ENCODE measurements at regions not wholly inside any gene's neighbourhood (a gene's known extent, or its start where the extent isn't known, plus 50 kb on each side); places are given as distances from the start of the nearest gene placed in this dataset.

- H3K36me3 ChIP-seq (ENCODE audit: control insufficient read depth in 1 of 2, insufficient read depth in 2 of 2, low read length in 2 of 2), result no peaks in the 10 kb centered on the region
Measured at GRCh38 chr12:77599782-77600467, 230.8 kb upstream of the NAV3 start.

GRCh38 chr12:77594366-77594765 lies 236.3 kb upstream of the NAV3 start:
- no peak overlapping the region for H4K91ac ChIP-seq (ENCODE audit: low read depth, low read length)
- no peak overlapping the region for H3K4me3 ChIP-seq (ENCODE audit: low read depth, low read length)
- no peak for DNase-seq
- no peak overlapping the region for H3K23ac ChIP-seq (ENCODE audit: low read length)
- no peaks in the 10 kb centered on the region for H3K4me1 ChIP-seq (ENCODE audit: control insufficient read depth in 1 of 2, insufficient read depth in 2 of 2, low read length in 2 of 2)
- H4K8ac ChIP-seq (ENCODE audit: low read depth, low read length), result no peak overlapping the region
- no CpG with 5 or more reads among the region's 3 CpGs for WGBS (ENCODE audit: extremely low coverage, insufficient coverage, insufficient read length)
- H3K27ac ChIP-seq (ENCODE audit: low read depth, low read length), result no peak overlapping the region
- H2AFZ ChIP-seq (ENCODE audit: insufficient read depth, low read length, poor library complexity), result no peak overlapping the region
- no peak overlapping the region for H3K4me2 ChIP-seq (ENCODE audit: low read length)
- no peaks in the 10 kb centered on the region for H3K79me2 ChIP-seq (ENCODE audit: control insufficient read depth, insufficient read depth, low read length, poor library complexity)
- H2AK5ac ChIP-seq (ENCODE audit: low read length), result no peak overlapping the region
- H3K14ac ChIP-seq (ENCODE audit: low read length), result no peak overlapping the region
- H3K18ac ChIP-seq (ENCODE audit: low read length), result no peak overlapping the region
- H3K4ac ChIP-seq (ENCODE audit: low read depth, low read length), result no peak overlapping the region
- no peak overlapping the region for H3K9ac ChIP-seq (ENCODE audit: low read length)
- no peaks in the 10 kb centered on the region for H3K79me1 ChIP-seq (ENCODE audit: low read length)
- no peak overlapping the region for H2BK12ac ChIP-seq (ENCODE audit: low read length)
- no peak overlapping the region for H2BK5ac ChIP-seq (ENCODE audit: low read depth, low read length, poor library complexity)
- no peak overlapping the region for H2BK120ac ChIP-seq (ENCODE audit: insufficient read depth, low read length, poor library complexity)
- H3K27me3 ChIP-seq (ENCODE audit: insufficient read depth, low read length), result no peaks in the 10 kb centered on the region
- no peaks in the 10 kb centered on the region for H3K9me3 ChIP-seq (ENCODE audit: insufficient read depth, low read depth, low read length)
- H3K36me3 ChIP-seq (ENCODE audit: control insufficient read depth in 1 of 2, insufficient read depth in 2 of 2, low read length in 2 of 2), result no peaks in the 10 kb centered on the region
- no peak overlapping the region for H4K12ac ChIP-seq (ENCODE audit: low read depth, low read length)

More at GRCh38 chr12:77599782-77600467, 230.8 kb upstream of the NAV3 start:
- Histone ChIP-seq H3K4me3 (ENCODE audit: low read depth, low read length) (no peak overlapping the region), H3K4ac (ENCODE audit: low read depth, low read length) (no peak overlapping the region), H4K8ac (ENCODE audit: low read depth, low read length) (no peak overlapping the region), H4K91ac (ENCODE audit: low read depth, low read length) (no peak overlapping the region), H3K18ac (ENCODE audit: low read length) (no peak overlapping the region), H3K79me1 (ENCODE audit: low read length) (no peaks in the 10 kb centered on the region), H2AFZ (ENCODE audit: insufficient read depth, low read length, poor library complexity) (no peak overlapping the region), H3K79me2 (ENCODE audit: control insufficient read depth, insufficient read depth, low read length, poor library complexity) (no peaks in the 10 kb centered on the region), H3K23ac (ENCODE audit: low read length) (no peak overlapping the region), H3K4me2 (ENCODE audit: low read length) (no peak overlapping the region), H2BK12ac (ENCODE audit: low read length) (no peak overlapping the region), H2AK5ac (ENCODE audit: low read length) (no peak overlapping the region), H3K4me1 (ENCODE audit: control insufficient read depth in 1 of 2, insufficient read depth in 2 of 2, low read length in 2 of 2) (no peaks in the 10 kb centered on the region), H3K27ac (ENCODE audit: low read depth, low read length) (no peak overlapping the region), H2BK120ac (ENCODE audit: insufficient read depth, low read length, poor library complexity) (no peak overlapping the region), H4K12ac (ENCODE audit: low read depth, low read length) (no peak overlapping the region), H3K14ac (ENCODE audit: low read length) (no peak overlapping the region), H3K27me3 (ENCODE audit: insufficient read depth, low read length) (no peaks in the 10 kb centered on the region), H3K9ac (ENCODE audit: low read length) (no peak overlapping the region), H3K9me3 (ENCODE audit: insufficient read depth, low read depth, low read length) (no peaks in the 10 kb centered on the region), H2BK5ac (ENCODE audit: low read depth, low read length, poor library complexity) (no peak overlapping the region)
- no peak for DNase-seq

DNA sequence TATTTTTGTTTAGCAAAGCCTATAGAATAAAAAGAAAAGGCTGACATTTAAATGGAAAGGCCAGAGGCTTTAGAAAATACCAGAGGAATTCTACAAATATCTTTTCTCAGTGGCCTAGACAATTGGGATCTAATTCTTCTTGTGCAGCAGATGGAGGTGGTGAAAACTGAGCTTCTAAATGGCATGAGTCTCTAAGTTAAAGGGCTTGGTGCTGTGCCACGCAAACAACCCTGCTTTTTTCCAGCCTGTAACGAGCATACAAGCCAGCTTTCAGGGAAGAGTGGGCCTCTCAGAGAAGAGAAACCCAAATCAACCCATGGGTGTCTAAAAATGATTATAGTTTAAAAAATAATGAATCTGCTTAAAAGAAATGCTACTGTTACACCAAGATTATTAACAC lies 237.9 kb upstream of the NAV3 start:
- Histone ChIP-seq H3K4me1 (ENCODE audit: control insufficient read depth in 1 of 2, insufficient read depth in 2 of 2, low read length in 2 of 2) (no peaks in the 10 kb centered on the region), H3K9ac (ENCODE audit: low read length) (no peak overlapping the region), H4K91ac (ENCODE audit: low read depth, low read length) (no peak overlapping the region), H3K36me3 (ENCODE audit: control insufficient read depth in 1 of 2, insufficient read depth in 2 of 2, low read length in 2 of 2) (no peaks in the 10 kb centered on the region), H3K27ac (ENCODE audit: low read depth, low read length) (no peak overlapping the region), H2AFZ (ENCODE audit: insufficient read depth, low read length, poor library complexity) (no peak overlapping the region), H3K18ac (ENCODE audit: low read length) (no peak overlapping the region), H4K12ac (ENCODE audit: low read depth, low read length) (no peak overlapping the region), H3K79me2 (ENCODE audit: control insufficient read depth, insufficient read depth, low read length, poor library complexity) (no peaks in the 10 kb centered on the region), H3K14ac (ENCODE audit: low read length) (no peak overlapping the region), H3K4me3 (ENCODE audit: low read depth, low read length) (no peak overlapping the region), H2BK120ac (ENCODE audit: insufficient read depth, low read length, poor library complexity) (no peak overlapping the region), H3K4me2 (ENCODE audit: low read length) (no peak overlapping the region), H3K23ac (ENCODE audit: low read length) (no peak overlapping the region), H3K79me1 (ENCODE audit: low read length) (no peaks in the 10 kb centered on the region), H2AK5ac (ENCODE audit: low read length) (no peak overlapping the region), H4K8ac (ENCODE audit: low read depth, low read length) (no peak overlapping the region), H3K9me3 (ENCODE audit: insufficient read depth, low read depth, low read length) (no peaks in the 10 kb centered on the region), H2BK12ac (ENCODE audit: low read length) (no peak overlapping the region), H3K27me3 (ENCODE audit: insufficient read depth, low read length) (no peaks in the 10 kb centered on the region), H3K4ac (ENCODE audit: low read depth, low read length) (no peak overlapping the region), H2BK5ac (ENCODE audit: low read depth, low read length, poor library complexity) (no peak overlapping the region)
- no peak for DNase-seq
- WGBS (ENCODE audit: extremely low coverage, insufficient coverage, insufficient read length), result no CpG with 5 or more reads among the region's 2 CpGs

- Histone ChIP-seq H4K8ac (ENCODE audit: low read depth, low read length) (no peak overlapping the region), H3K18ac (ENCODE audit: low read length) (no peak overlapping the region), H3K4me1 (ENCODE audit: control insufficient read depth in 1 of 2, insufficient read depth in 2 of 2, low read length in 2 of 2) (no peaks in the 10 kb centered on the region), H3K4ac (ENCODE audit: low read depth, low read length) (no peak overlapping the region), H3K4me3 (ENCODE audit: low read depth, low read length) (no peak overlapping the region), H2AFZ (ENCODE audit: insufficient read depth, low read length, poor library complexity) (no peak overlapping the region), H3K27ac (ENCODE audit: low read depth, low read length) (no peak overlapping the region), H3K9ac (ENCODE audit: low read length) (no peak overlapping the region), H2BK120ac (ENCODE audit: insufficient read depth, low read length, poor library complexity) (no peak overlapping the region), H4K12ac (ENCODE audit: low read depth, low read length) (no peak overlapping the region), H3K9me3 (ENCODE audit: insufficient read depth, low read depth, low read length) (no peaks in the 10 kb centered on the region), H2BK12ac (ENCODE audit: low read length) (no peak overlapping the region), H3K79me2 (ENCODE audit: control insufficient read depth, insufficient read depth, low read length, poor library complexity) (no peaks in the 10 kb centered on the region), H3K4me2 (ENCODE audit: low read length) (no peak overlapping the region), H3K14ac (ENCODE audit: low read length) (no peak overlapping the region), H3K23ac (ENCODE audit: low read length) (no peak overlapping the region), H2AK5ac (ENCODE audit: low read length) (no peak overlapping the region), H3K79me1 (ENCODE audit: low read length) (no peaks in the 10 kb centered on the region), H2BK5ac (ENCODE audit: low read depth, low read length, poor library complexity) (no peak overlapping the region), H3K36me3 (ENCODE audit: control insufficient read depth in 1 of 2, insufficient read depth in 2 of 2, low read length in 2 of 2) (no peaks in the 10 kb centered on the region), H3K27me3 (ENCODE audit: insufficient read depth, low read length) (no peaks in the 10 kb centered on the region), H4K91ac (ENCODE audit: low read depth, low read length) (no peak overlapping the region)
- no CpG with 5 or more reads among the region's 9 CpGs for whole genome bisulfite sequencing (ENCODE audit: extremely low coverage, insufficient coverage, insufficient read length)
- no peak for DNase-seq
Measured at GRCh38 chr12:77591959-77592743, 238.5 kb upstream of the NAV3 start.
